ENCODE measurements at regions not wholly inside any gene's neighbourhood (a gene's known extent, or its start where the extent isn't known, plus 50 kb on each side); places are given as distances from the start of the nearest gene placed in this dataset.

GRCh38 chr20:55540486-55540885, 464.8 kb downstream of the CBLN4 start:
- TF ChIP-seq EP300 (IDR thresholded peaks at IDR 0.05) (no peak), POLR2A (IDR thresholded peaks at IDR 0.05) (no peak), POLR2AphosphoS5 (IDR thresholded peaks at IDR 0.05) (no peak), CTCF (IDR thresholded peaks at IDR 0.05) (no peak)
- ATAC-seq (ENCODE audit: low FRiP score in 2 of 2) (no peak), DNase-seq (no peak)
- Histone ChIP-seq H3K4me1 (no peaks in the 10 kb centered on the region), H3K27me3 (no peaks in the 10 kb centered on the region), H3K4me3 (no peak overlapping the region), H3K27ac (no peak overlapping the region), H3K36me3 (no peaks in the 10 kb centered on the region), H3K9me3 (no peaks in the 10 kb centered on the region)
- WGBS, 2 donors, result 61 to 76% methylated on average over 3 of the region's 3 CpGs

GRCh38 chr20:55540013-55540412, 465.3 kb downstream of the CBLN4 start:
- Histone ChIP-seq H3K4me3 (no peak overlapping the region), H3K4me1 (no peaks in the 10 kb centered on the region), H3K27ac (no peak overlapping the region), H3K36me3 (no peaks in the 10 kb centered on the region), H3K27me3 (no peaks in the 10 kb centered on the region), H3K9me3 (no peaks in the 10 kb centered on the region)
- 85 to 89% methylated on average over 1 of the region's 1 CpG for WGBS, 2 donors
- DNase-seq, result no peak
- TF ChIP-seq POLR2A (IDR thresholded peaks at IDR 0.05), result no peak
- no peak for TF ChIP-seq CTCF (IDR thresholded peaks at IDR 0.05)
- TF ChIP-seq POLR2AphosphoS5 (IDR thresholded peaks at IDR 0.05), result no peak
- no peak for TF ChIP-seq EP300 (IDR thresholded peaks at IDR 0.05)
- no peak for ATAC-seq (ENCODE audit: low FRiP score in 2 of 2)

GRCh38 chr20:55538261-55538908, 466.9 kb downstream of the CBLN4 start:
- Histone ChIP-seq H3K9me3 (no peaks in the 10 kb centered on the region), H3K27me3 (no peaks in the 10 kb centered on the region), H3K4me3 (no peak overlapping the region), H3K27ac (no peak overlapping the region), H3K4me1 (no peaks in the 10 kb centered on the region), H3K36me3 (no peaks in the 10 kb centered on the region)
- TF ChIP-seq POLR2A (IDR thresholded peaks at IDR 0.05) (no peak), EP300 (IDR thresholded peaks at IDR 0.05) (no peak), CTCF (IDR thresholded peaks at IDR 0.05) (no peak), POLR2AphosphoS5 (IDR thresholded peaks at IDR 0.05) (no peak)
- DNase-seq (no peak), ATAC-seq (ENCODE audit: low FRiP score in 2 of 2) (peak in 1 of 2 donors; percentile 39)
- 65 to 79% methylated on average over 1 of the region's 1 CpG for WGBS, 2 donors

- Histone ChIP-seq H3K4me3 (no peak overlapping the region), H3K4me1 (no peaks in the 10 kb centered on the region), H3K9me3 (no peaks in the 10 kb centered on the region), H3K27me3 (no peaks in the 10 kb centered on the region), H3K36me3 (no peaks in the 10 kb centered on the region), H3K27ac (no peak overlapping the region)
- 69 to 75% methylated on average over 7 of the region's 7 CpGs for WGBS, 2 donors
- no peak for ATAC-seq (ENCODE audit: low FRiP score in 2 of 2)
- DNase-seq, result no peak
- TF ChIP-seq POLR2A (IDR thresholded peaks at IDR 0.05) (no peak), EP300 (IDR thresholded peaks at IDR 0.05) (no peak), CTCF (IDR thresholded peaks at IDR 0.05) (no peak), POLR2AphosphoS5 (IDR thresholded peaks at IDR 0.05) (no peak)
Measured at GRCh38 chr20:55535366-55535765, 470.0 kb downstream of the CBLN4 start.

GRCh38 chr20:55533632-55534031, 471.7 kb downstream of the CBLN4 start:
- no peak for ATAC-seq (ENCODE audit: low FRiP score in 2 of 2)
- H3K27me3 ChIP-seq, result no peaks in the 10 kb centered on the region
- WGBS, 2 donors, result 83 to 94% methylated on average over 3 of the region's 3 CpGs

More at GRCh38 chr20:55533632-55534031, 471.7 kb downstream of the CBLN4 start:
- no peaks in the 10 kb centered on the region for H3K36me3 ChIP-seq
- no peak for TF ChIP-seq POLR2A (IDR thresholded peaks at IDR 0.05)
- no peak for TF ChIP-seq EP300 (IDR thresholded peaks at IDR 0.05)
- TF ChIP-seq CTCF (IDR thresholded peaks at IDR 0.05), result no peak
- TF ChIP-seq POLR2AphosphoS5 (IDR thresholded peaks at IDR 0.05), result no peak
- no peak overlapping the region for H3K4me3 ChIP-seq
- DNase-seq, result no peak
- no peaks in the 10 kb centered on the region for H3K4me1 ChIP-seq
- no peak overlapping the region for H3K27ac ChIP-seq
- H3K9me3 ChIP-seq, result no peaks in the 10 kb centered on the region
